ENCODE measurements at regions not wholly inside any gene's neighbourhood (a gene's known extent, or its start where the extent isn't known, plus 50 kb on each side); places are given as distances from the start of the nearest gene placed in this dataset.

DNA sequence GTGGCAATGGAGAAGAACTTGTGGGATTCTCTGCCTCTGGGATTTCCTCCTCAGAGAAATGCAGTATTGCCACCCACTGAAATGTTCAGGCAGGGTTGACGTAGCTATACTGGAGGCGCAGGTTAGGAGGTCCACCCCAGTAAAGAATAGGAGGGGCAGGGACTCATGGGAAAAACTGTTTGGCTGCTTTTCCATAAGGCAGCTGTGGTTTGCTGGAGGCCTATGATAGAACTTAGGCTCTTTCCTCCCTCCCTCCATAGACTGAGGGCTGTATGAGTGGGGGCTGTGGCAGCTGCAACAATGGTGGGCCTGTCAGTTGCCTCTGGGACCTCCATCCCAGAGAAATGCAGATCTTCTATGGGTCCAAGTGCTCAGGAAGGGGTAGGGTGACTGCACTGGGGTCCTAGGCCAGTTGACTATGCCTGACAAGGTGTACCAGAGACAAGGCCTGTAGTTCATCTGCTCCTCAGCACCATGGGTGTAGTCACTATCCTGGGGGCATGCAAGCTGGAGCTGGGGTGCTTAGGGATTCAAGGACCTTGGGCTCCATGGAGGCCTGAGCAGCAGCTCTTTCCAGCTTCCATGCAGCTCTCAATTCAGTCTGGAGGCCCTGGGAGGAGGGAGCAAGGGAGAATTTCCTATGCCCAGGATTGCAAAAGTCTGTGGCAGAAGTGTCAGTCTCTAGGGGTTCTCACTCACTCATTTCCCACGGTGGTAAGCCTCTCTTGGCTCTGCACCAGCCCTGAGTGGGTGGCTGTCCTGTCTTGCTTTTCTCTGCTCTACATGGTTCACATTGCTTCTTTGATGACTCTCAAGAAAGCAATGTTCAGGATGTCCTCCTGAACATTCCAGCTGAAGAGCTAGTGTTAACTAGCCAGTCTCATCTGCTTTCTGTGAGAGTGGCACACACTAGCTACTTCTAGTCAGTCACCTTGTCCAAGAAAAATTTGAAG is 353.0 kb downstream of the IDS start:
- DNase-seq, result no peak

DNA sequence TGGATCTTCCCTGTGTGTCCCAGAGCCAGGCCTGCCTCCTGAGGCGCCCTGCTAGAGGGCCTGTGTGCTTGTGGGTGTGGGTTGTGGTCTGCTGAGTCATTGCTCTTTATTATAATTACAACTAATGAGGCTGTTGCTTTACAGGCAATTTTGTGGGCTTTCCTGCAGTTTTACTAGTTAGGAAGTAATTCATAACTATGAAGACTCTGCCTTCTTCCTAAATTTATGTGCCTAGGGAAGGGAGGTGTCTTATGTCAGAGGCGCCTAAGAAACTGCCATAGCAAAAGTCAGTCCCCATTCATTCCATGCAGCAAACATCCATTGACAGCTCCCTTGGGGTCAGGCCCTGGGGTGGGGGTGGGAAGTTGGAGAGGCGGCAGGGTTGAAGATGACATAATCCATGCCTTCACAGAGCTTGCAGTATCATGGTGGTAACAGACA is 359.2 kb downstream of the IDS start:
- DNase-seq, result no peak

DNA sequence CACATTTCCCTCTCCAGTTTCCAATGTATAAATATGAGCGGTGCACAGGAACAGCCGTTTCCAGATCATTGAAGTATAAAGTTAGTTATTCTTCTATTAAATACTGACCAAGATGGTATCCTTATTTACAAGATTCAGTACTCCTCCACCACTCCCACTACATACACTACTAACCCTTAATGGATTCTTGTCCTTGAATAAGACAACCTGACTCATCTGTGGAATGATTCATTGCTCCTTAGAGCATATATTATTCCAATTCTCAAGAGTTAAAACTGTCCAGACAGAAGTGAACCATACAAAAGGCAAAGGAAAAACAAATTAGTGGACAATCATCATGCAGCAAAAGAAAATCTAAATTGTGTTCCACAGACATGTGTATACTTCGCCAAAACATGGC is 373.3 kb downstream of the IDS start:
- no peak for DNase-seq

DNA sequence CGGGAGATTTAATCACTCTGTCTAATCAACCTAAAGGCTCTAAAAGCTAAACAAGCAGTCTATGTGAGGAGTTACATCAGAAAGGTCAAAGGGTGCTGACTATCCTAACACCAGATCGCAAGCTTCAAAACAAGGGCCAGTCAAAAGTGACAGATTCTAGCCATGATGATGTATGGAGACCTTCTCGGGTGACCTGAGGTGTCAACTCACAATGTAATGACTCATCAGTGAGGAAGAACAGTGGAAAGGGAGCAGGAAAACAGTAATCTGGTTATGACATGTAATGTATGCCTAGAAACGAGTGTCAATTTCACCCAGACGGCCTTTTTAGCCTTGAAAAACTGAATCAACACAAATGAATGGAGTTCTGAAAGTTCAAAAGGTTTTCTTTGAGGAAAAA is 375.3 kb downstream of the IDS start:
- DNase-seq, result no peak

DNA sequence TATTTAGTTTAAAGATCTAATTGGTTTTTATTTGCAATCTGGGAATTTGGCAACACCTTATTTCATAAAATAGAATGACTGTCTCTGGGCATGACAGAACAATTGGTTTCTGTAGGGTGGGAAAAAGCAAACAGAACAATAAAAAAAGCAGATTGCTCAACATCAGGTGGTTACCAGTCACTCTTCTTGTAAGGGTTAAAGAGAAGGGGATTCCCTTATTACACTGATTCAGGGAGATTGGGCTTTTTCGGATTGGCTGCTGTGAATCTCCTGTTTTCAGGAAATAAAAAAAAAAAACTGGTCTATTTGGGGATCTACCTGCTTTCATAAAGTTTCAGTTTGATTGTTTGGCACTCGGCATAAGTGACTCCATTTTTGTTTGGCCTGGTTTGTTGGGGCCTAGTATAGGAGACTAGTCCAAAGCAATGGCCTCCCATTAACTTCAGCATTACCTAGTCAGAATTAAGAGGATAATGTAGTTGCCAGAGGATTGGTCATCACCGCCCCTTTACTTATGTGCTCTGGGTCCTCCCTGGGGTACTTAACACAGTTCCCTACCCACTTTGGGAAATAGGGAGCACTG is 380.5 kb downstream of the IDS start:
- DNase-seq, result no peak

DNA sequence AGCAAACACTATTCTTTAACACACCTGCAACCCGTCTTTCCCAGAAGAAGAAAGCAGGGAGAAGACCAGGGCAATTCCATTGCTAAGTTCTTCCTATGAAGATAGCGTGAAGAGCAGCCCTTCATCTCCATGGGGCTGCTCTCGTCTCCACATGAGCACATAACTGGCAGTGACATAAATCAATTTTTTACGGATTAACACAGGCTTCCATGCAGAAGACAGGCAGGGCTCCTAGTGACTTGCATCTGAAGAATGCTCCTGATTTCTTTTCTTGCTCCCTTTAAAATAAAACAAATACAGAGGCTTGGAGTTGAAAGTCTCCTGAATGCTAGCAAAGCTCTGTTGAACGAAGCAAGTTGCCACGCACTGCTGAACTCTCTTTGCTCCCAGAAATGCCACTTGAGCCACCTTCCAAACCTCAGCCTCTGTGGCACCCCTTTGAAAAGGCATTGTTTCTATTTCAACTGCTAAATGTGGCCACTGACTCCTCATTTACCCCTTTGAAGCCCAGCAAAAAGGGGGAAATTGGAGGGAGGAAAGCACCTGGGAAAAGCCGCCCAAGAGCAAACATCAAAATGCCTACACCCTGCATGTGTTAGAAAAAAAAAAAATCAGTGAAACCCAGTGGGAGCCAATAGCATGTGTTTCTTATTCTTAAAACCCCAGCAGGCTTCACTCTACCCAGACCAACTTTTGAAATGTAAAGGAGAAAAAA is 383.7 kb downstream of the IDS start:
- no peak for DNase-seq

DNA sequence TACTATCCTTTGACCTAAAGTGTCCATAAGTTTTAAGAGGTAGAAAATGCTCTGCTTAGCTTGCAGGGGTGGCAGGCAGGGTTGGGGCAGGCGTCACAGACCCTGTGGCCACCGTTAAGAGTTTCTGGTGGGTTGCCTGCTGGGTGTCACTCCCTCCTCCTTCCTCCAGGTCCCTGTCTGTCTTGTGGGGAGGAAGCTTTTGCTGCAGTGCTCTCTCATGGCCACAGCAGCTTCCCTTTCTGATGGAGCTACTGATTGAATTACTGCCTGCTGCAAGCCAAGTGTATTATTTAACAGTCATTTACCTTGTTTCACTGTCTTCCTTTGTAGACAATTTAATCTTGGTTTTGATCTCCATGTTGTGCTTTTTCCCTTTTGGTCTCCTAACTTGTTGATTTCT is 384.6 kb downstream of the IDS start:
- no peak for DNase-seq

DNA sequence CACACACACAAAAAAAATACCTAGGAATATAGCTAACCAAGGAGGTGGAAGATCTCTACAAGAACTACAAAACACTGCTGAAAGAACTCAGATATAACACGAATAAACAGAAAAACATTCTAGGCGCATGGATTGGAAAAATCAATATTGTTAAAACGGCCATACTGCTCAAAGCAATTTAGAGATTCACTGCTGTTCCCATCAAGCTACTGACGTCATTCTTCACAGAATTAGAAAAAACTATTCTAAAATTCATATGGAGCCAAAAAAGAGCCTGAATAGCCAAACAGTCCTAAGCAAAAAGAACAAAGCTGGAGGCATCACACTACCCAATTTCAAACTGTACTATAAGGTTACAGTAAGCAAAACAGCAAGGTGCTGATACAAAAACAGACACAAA is 390.2 kb downstream of the IDS start:
- DNase-seq, result no peak

DNA sequence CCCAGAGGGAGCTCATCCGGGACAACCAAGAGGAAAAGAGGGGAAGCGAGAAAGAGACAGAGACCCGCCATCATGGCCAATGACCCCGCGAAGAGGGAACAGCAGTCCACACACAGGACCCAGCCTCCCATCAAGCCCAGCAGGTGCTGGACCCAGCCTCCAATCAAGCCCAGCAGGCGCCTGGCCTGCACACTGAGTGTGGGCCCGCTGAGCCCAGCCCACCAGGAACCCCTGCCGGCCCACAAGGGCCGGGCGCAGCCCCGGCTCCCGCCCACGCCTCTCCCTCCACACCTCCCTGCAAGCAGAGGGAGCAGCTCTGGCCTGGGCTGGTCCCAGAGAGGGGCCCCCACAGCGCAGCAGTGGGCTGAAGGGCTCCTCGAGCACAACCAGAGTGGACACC is 391.1 kb downstream of the IDS start:
- DNase-seq, result no peak

DNA sequence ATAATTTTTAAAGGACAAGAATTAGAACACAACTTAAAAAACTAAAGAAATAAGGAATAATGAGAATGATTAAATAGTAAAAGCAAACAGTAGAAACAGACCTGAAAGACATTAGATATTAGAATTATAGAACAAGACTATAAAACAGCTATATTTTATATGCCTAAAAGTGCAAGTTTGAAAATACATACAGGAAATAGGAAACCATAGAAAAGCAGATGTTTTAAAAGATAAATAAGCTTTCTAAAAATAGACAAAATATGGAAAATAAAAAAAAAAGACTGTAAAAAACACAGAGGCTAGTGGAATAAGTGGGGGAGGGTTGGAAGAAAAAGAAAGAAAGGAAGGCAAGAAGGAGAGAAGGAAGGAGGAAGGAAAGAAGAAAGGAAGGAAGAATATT is 407.3 kb downstream of the IDS start:
- DNase-seq, result no peak

DNA sequence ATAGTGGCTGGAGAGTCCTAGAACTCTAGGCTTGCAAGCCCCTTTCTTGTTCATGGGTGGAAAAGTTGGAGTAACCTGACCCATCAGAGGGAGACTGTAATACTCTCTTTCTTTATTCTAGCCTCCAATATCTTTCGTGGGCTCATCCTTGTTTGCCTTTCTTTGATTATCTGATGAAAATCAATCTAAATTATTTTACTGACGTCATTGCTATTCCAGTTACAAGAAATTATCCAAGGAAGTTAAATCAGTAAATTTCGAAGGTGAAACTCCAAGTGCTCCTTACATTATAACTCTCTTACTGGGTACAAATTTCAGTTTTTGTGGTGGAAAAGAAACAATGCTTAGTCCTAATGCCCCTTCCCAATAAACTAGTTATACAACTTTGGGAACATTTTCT is 412.9 kb downstream of the IDS start:
- DNase-seq, result no peak

DNA sequence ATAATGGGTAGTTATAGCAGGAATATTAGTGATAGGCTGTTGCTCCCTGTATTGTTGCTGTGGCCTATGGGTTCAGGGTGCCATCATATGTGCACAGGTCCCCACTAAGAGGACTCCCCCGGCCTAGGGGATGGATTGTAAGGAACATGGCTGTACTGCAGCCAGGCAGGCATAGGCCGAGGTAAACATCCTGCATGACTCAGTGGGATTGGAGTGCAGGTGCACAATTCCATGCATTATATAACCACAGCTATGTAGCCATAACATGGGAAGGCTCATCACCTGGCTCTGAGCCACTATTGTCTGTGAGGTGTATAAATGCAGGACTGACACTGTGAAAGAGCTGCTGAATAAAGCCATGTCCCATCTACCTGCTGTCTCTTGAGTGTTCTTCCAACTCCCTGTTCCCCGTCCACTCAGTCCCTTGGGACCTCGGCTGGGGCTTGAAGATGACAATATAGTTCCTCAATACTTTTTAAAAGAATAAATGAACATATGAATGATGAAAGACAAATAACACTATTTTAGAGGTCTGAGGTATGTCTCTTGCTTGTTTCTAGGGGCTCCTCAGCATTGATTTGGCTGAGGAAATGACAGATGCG is 425.2 kb downstream of the IDS start:
- no peak for DNase-seq

DNA sequence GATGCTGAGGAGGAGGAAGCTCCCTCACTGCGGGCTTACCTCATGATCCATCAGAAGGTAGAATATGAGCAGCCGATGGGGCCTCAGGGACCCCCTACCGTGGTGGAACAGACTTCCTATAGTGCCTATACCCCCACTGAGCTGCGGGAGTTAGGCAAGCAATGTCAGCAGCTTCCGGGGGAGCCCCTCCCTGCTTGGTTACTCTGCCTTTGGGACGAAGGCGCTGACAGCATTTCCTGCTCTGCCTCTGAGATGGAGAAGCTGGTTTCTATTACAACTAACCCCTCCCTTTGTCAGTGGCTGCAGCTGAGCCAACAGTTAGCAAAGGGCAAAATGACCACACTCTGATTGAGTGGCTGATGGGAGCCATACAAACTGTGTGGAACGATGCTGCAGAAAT is 430.7 kb downstream of the IDS start:
- DNase-seq, result peak; percentile 52

DNA sequence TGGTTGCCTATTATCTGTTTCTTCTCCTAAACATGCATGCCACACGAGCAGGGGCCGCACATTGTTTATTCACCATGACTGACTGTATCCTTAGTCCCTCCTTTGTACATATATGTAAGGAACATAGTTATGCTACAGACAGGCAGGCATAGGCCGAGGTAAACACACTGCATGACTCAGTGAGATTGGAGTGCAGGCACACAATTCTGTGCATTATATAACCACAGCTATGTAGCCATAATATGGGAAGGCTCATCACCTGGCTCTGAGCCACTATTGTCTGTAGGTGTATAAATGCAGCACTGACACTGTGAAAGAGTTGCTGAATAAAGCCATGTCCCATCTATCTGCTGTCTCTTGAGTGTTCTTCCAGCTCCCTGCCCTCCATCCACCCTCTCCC is 431.6 kb downstream of the IDS start:
- DNase-seq, result no peak

DNA sequence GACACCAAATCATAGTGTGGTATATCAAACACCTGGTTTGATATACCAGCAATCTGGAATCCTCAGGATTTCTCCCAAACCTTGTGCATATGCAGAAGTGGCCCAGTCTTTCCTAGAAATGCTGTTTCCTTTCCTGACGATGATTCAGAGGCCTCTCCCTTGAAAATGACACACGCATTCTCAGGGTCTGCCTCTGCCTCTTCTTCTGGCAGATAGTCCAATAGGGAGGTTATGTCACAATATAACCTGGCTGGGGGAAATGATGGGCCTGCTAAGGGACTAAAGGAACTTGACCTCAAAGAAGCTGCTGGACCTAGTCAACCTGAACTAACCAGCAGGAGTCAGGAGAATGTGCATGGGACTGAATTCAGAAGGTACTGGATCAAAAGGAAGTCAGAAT is 435.2 kb downstream of the IDS start:
- no peak for DNase-seq

DNA sequence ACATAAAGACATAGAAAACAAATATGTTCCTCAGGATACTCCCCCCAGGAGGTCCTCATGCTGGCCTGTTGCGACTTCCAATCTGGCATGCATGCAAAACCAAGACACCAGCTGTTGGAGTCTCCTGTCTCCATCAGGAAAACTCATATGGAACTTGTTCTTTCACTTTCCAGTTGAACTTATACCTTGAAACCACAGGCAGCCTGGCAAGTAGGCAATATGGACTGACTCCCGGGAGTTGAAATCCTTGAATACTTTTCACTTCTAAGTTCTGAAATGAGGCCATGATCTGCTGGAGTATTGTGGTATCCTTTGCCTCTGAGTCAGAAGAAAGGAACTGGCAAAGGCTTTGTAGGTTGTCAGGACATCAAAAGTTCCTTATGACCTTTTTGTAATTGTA is 444.2 kb downstream of the IDS start:
- peak; percentile 40 for DNase-seq

All from left hindlimb (tissue), 1 donor.